HUES64 (cell line): ENCODE measurements at regions not wholly inside any gene's neighbourhood (a gene's known extent, or its start where the extent isn't known, plus 50 kb on each side); places are given as distances from the start of the nearest gene placed in this dataset.

Source experiments
- H3K27ac ChIP-seq: 2 replicates; pipeline ENCODE4 v1.7.0; 2013; ENCODE audit warnings: low read depth, low read length, inconsistent platforms
- H3K27me3 ChIP-seq: 2 replicates; pipeline ENCODE4 v1.6.1; 2013; ENCODE audit warnings: mild to moderate bottlenecking, low read length; ENCODE audit not compliant: insufficient read depth
- H3K36me3 ChIP-seq: 2 replicates; pipeline ENCODE4 v1.6.1; 2013; ENCODE audit warnings: mild to moderate bottlenecking, low read length; ENCODE audit not compliant: insufficient read depth
- H3K4me1 ChIP-seq: 2 replicates; pipeline ENCODE4 v1.6.1; 2013; ENCODE audit warnings: mild to moderate bottlenecking, low read length, moderate library complexity; ENCODE audit not compliant: insufficient read depth
- H3K4me3 ChIP-seq: 2 replicates; pipeline ENCODE4 v1.5.1; 2013; ENCODE audit warnings: mild to moderate bottlenecking, low read length, moderate library complexity
- H3K9ac ChIP-seq: 2 replicates; pipeline ENCODE4 v1.6.1; 2013; ENCODE audit warnings: mild to moderate bottlenecking, low read depth, low read length
- H3K9me3 ChIP-seq: 2 replicates; pipeline ENCODE4 v1.6.1; 2013; ENCODE audit warnings: low read depth, low read length; ENCODE audit not compliant: insufficient read depth
- WGBS: fragments of 150-250, 120-280 bp; methylation state at CpG from one replicate; pipeline ENCODE4 v1.1.7; 2013; ENCODE audit warnings: missing lambda C conversion rate; 5-methylcytosine and 5-hydroxymethylcytosine counted together

DNA sequence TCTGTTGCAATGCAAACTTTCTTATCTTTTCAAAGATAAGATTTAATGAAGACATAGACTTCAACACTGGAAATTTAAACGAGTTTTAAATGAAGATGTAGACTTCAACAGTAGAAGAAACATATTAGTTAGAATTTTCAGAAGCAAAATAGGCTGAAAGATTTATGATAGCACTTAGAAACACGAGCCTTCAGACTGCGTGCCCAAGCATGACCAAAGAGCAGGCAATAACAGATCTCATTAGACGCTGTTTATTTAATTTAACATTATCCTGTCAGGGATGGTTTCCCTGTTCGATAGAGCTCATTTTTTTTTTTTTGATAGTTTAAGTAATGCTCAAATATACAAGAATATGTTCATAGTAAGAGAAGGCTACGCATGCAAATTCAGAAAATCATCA, 604.7 kb upstream of the SOX9 start:
- 96% methylated on average over 5 of the region's 6 CpGs for WGBS

GRCh38 chr17:71519285-71519684, 601.5 kb upstream of the SOX9 start:
- H3K9ac ChIP-seq = no peak overlapping the region
- H3K27me3 ChIP-seq = no peaks in the 10 kb centered on the region
- no peak overlapping the region for H3K4me3 ChIP-seq
- no peaks in the 10 kb centered on the region for H3K9me3 ChIP-seq
- no peak overlapping the region for H3K27ac ChIP-seq
- WGBS = 85% methylated on average over 1 of the region's 2 CpGs
- peaks cover 7% of the 10 kb centered on the region; the same call in 1 of the 2 replicates for H3K4me1 ChIP-seq
- no peaks in the 10 kb centered on the region for H3K36me3 ChIP-seq

More for the DNA sequence above, 604.7 kb upstream of the SOX9 start:
- no peak overlapping the region for H3K9ac ChIP-seq
- H3K27me3 ChIP-seq = no peaks in the 10 kb centered on the region
- H3K4me3 ChIP-seq = no peak overlapping the region
- H3K4me1 ChIP-seq = no peaks in the 10 kb centered on the region
- H3K27ac ChIP-seq = no peak overlapping the region
- H3K9me3 ChIP-seq = no peaks in the 10 kb centered on the region
- H3K36me3 ChIP-seq = no peaks in the 10 kb centered on the region

DNA sequence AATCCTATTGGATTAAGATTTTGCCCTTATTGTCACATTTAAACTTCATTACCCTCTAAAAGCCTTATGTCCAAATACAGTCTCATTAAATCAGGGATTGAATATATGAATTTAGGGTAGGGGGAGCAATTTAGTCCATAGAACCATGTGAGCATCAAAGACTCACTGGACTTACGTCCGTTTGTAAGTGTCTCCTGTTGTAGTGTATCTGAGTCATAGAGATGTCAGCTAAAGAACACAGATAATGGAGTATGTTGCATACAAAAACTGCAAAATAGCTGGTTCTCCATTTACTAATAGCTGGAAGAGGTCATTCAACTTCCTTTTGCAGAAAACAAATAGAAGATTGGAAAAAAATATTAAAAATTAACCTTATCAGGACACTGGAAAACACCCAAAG, 599.1 kb upstream of the SOX9 start:
- H3K36me3 ChIP-seq = no peaks in the 10 kb centered on the region
- no peaks in the 10 kb centered on the region for H3K9me3 ChIP-seq
- peaks cover 7% of the 10 kb centered on the region; the same call in 1 of the 2 replicates for H3K4me1 ChIP-seq
- 94% methylated on average over 2 of the region's 2 CpGs for WGBS
- H3K27me3 ChIP-seq = no peaks in the 10 kb centered on the region
- no peak overlapping the region for H3K9ac ChIP-seq
- no peak overlapping the region for H3K4me3 ChIP-seq
- no peak overlapping the region for H3K27ac ChIP-seq

- Histone ChIP-seq H3K27me3 (no peaks in the 10 kb centered on the region), H3K9ac (no peak overlapping the region), H3K36me3 (no peaks in the 10 kb centered on the region), H3K4me3 (no peak overlapping the region), H3K9me3 (no peaks in the 10 kb centered on the region), H3K4me1 (peaks cover 7% of the 10 kb centered on the region; the same call in 1 of the 2 replicates), H3K27ac (0 out of 2 replicates have a peak overlapping the region, but pooled peaks have one; percentile 9)
- WGBS = 68% methylated on average over 1 of the region's 1 CpG
These were observed 598.4 kb upstream of the SOX9 start for GRCh38 chr17:71522383-71522782.

GRCh38 chr17:71527311-71527710, 593.5 kb upstream of the SOX9 start:
- Histone ChIP-seq H3K9ac (no peak overlapping the region), H3K4me1 (peaks cover 5% of the 10 kb centered on the region; the same call in 1 of the 2 replicates), H3K27me3 (no peaks in the 10 kb centered on the region), H3K4me3 (no peak overlapping the region), H3K9me3 (no peaks in the 10 kb centered on the region), H3K27ac (no peak overlapping the region), H3K36me3 (no peaks in the 10 kb centered on the region)
- 95% methylated on average over 5 of the region's 6 CpGs for WGBS

GRCh38 chr17:71528210-71528609, 592.6 kb upstream of the SOX9 start:
- Histone ChIP-seq H3K4me1 (peaks cover under 1% of the 10 kb centered on the region; the same call in 1 of the 2 replicates), H3K9ac (no peak overlapping the region), H3K27me3 (no peaks in the 10 kb centered on the region), H3K27ac (no peak overlapping the region), H3K4me3 (no peak overlapping the region), H3K9me3 (no peaks in the 10 kb centered on the region), H3K36me3 (no peaks in the 10 kb centered on the region)

GRCh38 chr17:71530248-71530647, 590.6 kb upstream of the SOX9 start:
- H3K9ac ChIP-seq = no peak overlapping the region
- H3K27ac ChIP-seq = no peak overlapping the region
- H3K36me3 ChIP-seq = no peaks in the 10 kb centered on the region
- no peaks in the 10 kb centered on the region for H3K9me3 ChIP-seq
- no peaks in the 10 kb centered on the region for H3K4me1 ChIP-seq
- H3K27me3 ChIP-seq = no peaks in the 10 kb centered on the region
- H3K4me3 ChIP-seq = no peak overlapping the region
- 93% methylated on average over 2 of the region's 2 CpGs for WGBS

GRCh38 chr17:71535321-71535720, 585.5 kb upstream of the SOX9 start:
- H3K4me3 ChIP-seq = no peak overlapping the region
- no peaks in the 10 kb centered on the region for H3K36me3 ChIP-seq
- no peaks in the 10 kb centered on the region for H3K9me3 ChIP-seq
- WGBS = 93% methylated on average over 3 of the region's 3 CpGs
- no peak overlapping the region for H3K27ac ChIP-seq
- 0 out of 2 replicates have a peak, but pooled peaks cover 3% of the 10 kb centered on the region for H3K4me1 ChIP-seq
- H3K9ac ChIP-seq = no peak overlapping the region
- no peaks in the 10 kb centered on the region for H3K27me3 ChIP-seq

- WGBS = 100% methylated on average over 1 of the region's 2 CpGs
- Histone ChIP-seq H3K9me3 (no peaks in the 10 kb centered on the region), H3K27me3 (no peaks in the 10 kb centered on the region), H3K4me1 (peaks cover 9% of the 10 kb centered on the region; the same call in 1 of the 2 replicates), H3K4me3 (no peak overlapping the region), H3K9ac (no peak overlapping the region), H3K36me3 (no peaks in the 10 kb centered on the region), H3K27ac (no peak overlapping the region)
These were observed 574.4 kb upstream of the SOX9 start for GRCh38 chr17:71546419-71546818.

DNA sequence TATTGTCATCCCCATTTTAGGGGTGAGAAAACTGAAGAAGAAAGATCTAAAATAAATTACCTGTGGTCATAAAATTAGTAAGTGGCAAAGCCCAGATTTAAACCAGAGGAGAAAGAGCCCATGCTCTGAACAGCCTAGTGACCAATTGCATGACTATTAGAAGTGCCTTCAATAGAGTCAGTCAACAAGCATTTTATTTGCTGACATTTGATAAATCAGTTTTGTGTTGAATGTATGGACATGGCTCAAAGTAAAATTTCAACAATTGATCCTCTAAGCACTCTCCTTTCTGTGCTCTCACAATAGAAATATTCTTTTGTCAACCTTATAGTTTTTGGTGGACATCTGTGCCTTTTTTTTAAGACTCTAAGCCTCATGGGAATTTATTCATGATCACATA, 572.9 kb upstream of the SOX9 start:
- Histone ChIP-seq H3K4me3 (no peak overlapping the region), H3K36me3 (no peaks in the 10 kb centered on the region), H3K27me3 (no peaks in the 10 kb centered on the region), H3K9ac (no peak overlapping the region), H3K9me3 (no peaks in the 10 kb centered on the region), H3K27ac (no peak overlapping the region), H3K4me1 (peaks cover 8% of the 10 kb centered on the region; the same call in 1 of the 2 replicates)

DNA sequence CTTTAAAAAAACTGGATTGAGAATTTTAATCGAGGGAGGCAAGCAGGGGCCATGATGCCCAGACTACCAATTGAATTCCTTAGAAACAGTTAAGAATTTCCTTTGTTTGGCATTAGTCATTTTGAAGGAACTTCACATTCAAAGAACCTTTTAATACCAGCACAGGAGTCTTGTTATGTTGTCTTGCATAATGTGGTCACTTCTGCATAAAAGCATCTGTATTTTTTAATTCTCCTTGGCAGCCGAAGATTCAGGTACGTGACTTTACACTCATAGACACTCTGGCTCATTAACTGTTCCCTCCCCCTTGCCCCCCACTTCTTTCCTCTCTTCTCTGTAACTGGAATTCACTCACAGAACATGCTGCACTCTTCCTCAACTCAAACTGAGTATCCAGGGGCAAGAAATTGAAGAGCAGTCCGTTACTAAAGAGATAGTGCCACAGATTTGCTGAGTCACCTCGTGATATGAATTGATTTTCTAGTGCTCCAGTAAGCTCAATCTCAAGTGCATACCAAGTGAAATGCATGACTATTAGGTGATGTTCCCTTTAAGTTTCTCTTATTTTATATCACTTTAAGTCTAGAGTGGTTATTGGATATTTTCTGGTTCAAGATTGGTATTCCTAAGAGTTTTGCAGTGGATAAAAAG, 572.2 kb upstream of the SOX9 start:
- Histone ChIP-seq H3K27ac (no peak overlapping the region), H3K9ac (no peak overlapping the region), H3K9me3 (no peaks in the 10 kb centered on the region), H3K4me3 (no peak overlapping the region), H3K4me1 (0 out of 2 replicates have a peak, but pooled peaks cover 4% of the 10 kb centered on the region), H3K27me3 (no peaks in the 10 kb centered on the region), H3K36me3 (no peaks in the 10 kb centered on the region)
- WGBS = 99% methylated on average over 5 of the region's 5 CpGs

DNA sequence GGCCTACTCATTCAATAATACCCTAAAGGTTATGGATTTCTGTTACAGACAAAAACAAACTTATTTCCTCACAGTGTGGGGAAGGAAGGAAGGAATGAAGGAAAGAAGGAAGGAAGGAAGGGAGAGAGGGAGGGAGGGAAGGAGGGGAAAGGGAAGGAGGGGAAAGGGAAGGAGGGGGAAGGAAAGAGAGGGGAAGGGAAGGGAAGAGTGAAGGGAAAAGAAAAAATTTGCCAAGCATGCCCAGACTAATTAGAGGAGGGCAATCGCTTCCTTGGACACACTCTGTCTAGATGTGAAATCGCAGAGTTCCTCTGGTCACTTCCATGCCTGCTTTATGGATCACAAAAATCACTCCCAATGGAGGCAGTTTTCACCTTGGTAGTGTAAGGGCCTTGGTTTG, 570.1 kb upstream of the SOX9 start:
- H3K9me3 ChIP-seq = no peaks in the 10 kb centered on the region
- 0 out of 2 replicates have a peak, but pooled peaks cover 4% of the 10 kb centered on the region for H3K4me1 ChIP-seq
- H3K4me3 ChIP-seq = no peak overlapping the region
- H3K36me3 ChIP-seq = no peaks in the 10 kb centered on the region
- H3K27me3 ChIP-seq = no peaks in the 10 kb centered on the region
- no peak overlapping the region for H3K9ac ChIP-seq
- H3K27ac ChIP-seq = no peak overlapping the region
- WGBS = 98% methylated on average over 2 of the region's 2 CpGs
